H9 (cell line): ENCODE measurements at regions not wholly inside any gene's neighbourhood (a gene's known extent, or its start where the extent isn't known, plus 50 kb on each side); places are given as distances from the start of the nearest gene placed in this dataset.

Experiments used
- DNase-seq: peaks from one replicate; pipeline ENCODE4 v3.0.0-alpha.2; 2017
- H2AFZ ChIP-seq: one replicate; pipeline ENCODE4 v1.6.1; 2013; ENCODE audit warnings: mild to moderate bottlenecking, low read length, control low read depth, moderate library complexity
- H2AK5ac ChIP-seq: 2 replicates; pipeline ENCODE4 v1.6.1; 2013; ENCODE audit warnings: low read length, control low read depth, mixed read lengths; ENCODE audit not compliant: insufficient read length
- H2BK120ac ChIP-seq: one replicate; pipeline ENCODE4 v1.6.1; 2013; ENCODE audit warnings: low read depth, mild to moderate bottlenecking, low read length, control low read depth, inconsistent platforms; ENCODE audit not compliant: poor library complexity, severe bottlenecking
- H2BK12ac ChIP-seq: 2 replicates; pipeline ENCODE4 v1.6.1; 2013; ENCODE audit warnings: low read length, control low read depth, mixed read lengths, low read depth; ENCODE audit not compliant: insufficient read length
- H2BK15ac ChIP-seq: 2 replicates; pipeline ENCODE4 v1.6.1; 2013; ENCODE audit warnings: low read depth, low read length, control low read depth
- H2BK20ac ChIP-seq: one replicate; pipeline ENCODE4 v1.6.1; 2013; ENCODE audit warnings: low read depth, mild to moderate bottlenecking, low read length, control low read depth, inconsistent platforms; ENCODE audit not compliant: poor library complexity, severe bottlenecking
- H2BK5ac ChIP-seq: 2 replicates; pipeline ENCODE4 v1.6.1; 2013; ENCODE audit warnings: low read length, control low read depth, mixed read lengths; ENCODE audit not compliant: insufficient read length
- H3K14ac ChIP-seq: 2 replicates; pipeline ENCODE4 v1.6.1; 2013; ENCODE audit warnings: low read length, control low read depth; ENCODE audit not compliant: insufficient read depth
- H3K18ac ChIP-seq: 2 replicates; pipeline ENCODE4 v1.6.1; 2013; ENCODE audit warnings: low read depth, mild to moderate bottlenecking, mixed read lengths, low read length, control low read depth; ENCODE audit not compliant: insufficient read length
- H3K23ac ChIP-seq: 2 replicates; pipeline ENCODE4 v1.6.1; 2013; ENCODE audit warnings: low read length, control low read depth, mixed read lengths, low read depth; ENCODE audit not compliant: insufficient read length
- H3K23me2 ChIP-seq: 2 replicates; pipeline ENCODE4 v1.6.1; 2013; ENCODE audit warnings: low read depth, mild to moderate bottlenecking, mixed read lengths, low read length, control low read depth; ENCODE audit not compliant: insufficient read length, poor library complexity, severe bottlenecking
- H3K27ac ChIP-seq: 2 replicates; pipeline ENCODE4 v1.5.1; 2013; ENCODE audit warnings: low read length, control low read depth, mixed read lengths, low read depth; ENCODE audit not compliant: insufficient read length
- H3K27me3 ChIP-seq: 2 replicates; pipeline ENCODE4 v1.6.1; 2013; ENCODE audit warnings: low read length, control low read depth, inconsistent platforms; ENCODE audit not compliant: insufficient read depth
- H3K4ac ChIP-seq: 2 replicates; pipeline ENCODE4 v1.6.1; 2013; ENCODE audit warnings: low read depth, mild to moderate bottlenecking, control low read depth, inconsistent platforms, low read length, moderate library complexity
- H3K4me1 ChIP-seq: 2 replicates; pipeline ENCODE4 v1.6.1; 2013; ENCODE audit warnings: low read length, control low read depth, inconsistent platforms; ENCODE audit not compliant: insufficient read depth
- H3K4me2 ChIP-seq: 2 replicates; pipeline ENCODE4 v1.6.1; 2013; ENCODE audit warnings: low read length, control low read depth, mixed read lengths; ENCODE audit not compliant: insufficient read length, insufficient read depth
- H3K56ac ChIP-seq: 2 replicates; pipeline ENCODE4 v1.6.1; 2013; ENCODE audit warnings: low read depth, mild to moderate bottlenecking, mixed read lengths, low read length, control low read depth; ENCODE audit not compliant: insufficient read length
- H3K79me1 ChIP-seq: 2 replicates; pipeline ENCODE4 v1.6.1; 2013; ENCODE audit warnings: low read depth, mild to moderate bottlenecking, moderate library complexity, low read length, control low read depth, inconsistent platforms; ENCODE audit not compliant: insufficient read depth, poor library complexity, severe bottlenecking
- H3K79me2 ChIP-seq: 2 replicates; pipeline ENCODE4 v1.6.1; 2013; ENCODE audit warnings: low read length, control low read depth, inconsistent platforms; ENCODE audit not compliant: insufficient read depth
- H3K9ac ChIP-seq: 2 replicates; pipeline ENCODE4 v1.6.1; 2013; ENCODE audit warnings: low read length, control low read depth, mixed read lengths; ENCODE audit not compliant: insufficient read length; ENCODE audit errors: extremely low read depth
- H3K9me3 ChIP-seq: one replicate; pipeline ENCODE4 v1.6.1; 2013; ENCODE audit warnings: low read depth, low read length, inconsistent platforms; ENCODE audit not compliant: control insufficient read depth
- H3T11ph ChIP-seq: one replicate; pipeline ENCODE4 v1.6.1; 2013; ENCODE audit warnings: mild to moderate bottlenecking, low read length, control low read depth, inconsistent platforms
- H4K20me1 ChIP-seq: one replicate; pipeline ENCODE4 v1.6.1; 2013; ENCODE audit not compliant: control insufficient read depth, insufficient read length, insufficient read depth
- H4K5ac ChIP-seq: 2 replicates; pipeline ENCODE4 v1.6.1; 2013; ENCODE audit warnings: low read depth, mild to moderate bottlenecking, mixed read lengths, low read length, control low read depth; ENCODE audit not compliant: insufficient read length
- H4K8ac ChIP-seq: replicated peaks from 2 replicates; pipeline ENCODE4 v1.6.1; 2013; ENCODE audit warnings: low read length, control low read depth, mixed read lengths, low read depth; ENCODE audit not compliant: insufficient read length
- H4K91ac ChIP-seq: 2 replicates; pipeline ENCODE4 v1.6.1; 2013; ENCODE audit warnings: low read depth, mild to moderate bottlenecking, moderate library complexity, mixed read lengths, low read length, control low read depth; ENCODE audit not compliant: insufficient read length
- H3K27ac Mint-ChIP-seq, 3 experiments: 2 replicates in 2 of 3; 3 replicates in 1 of 3; pipeline ENCODE4 v1.8.0; 2020 to 2021; ENCODE audit warnings: mixed read lengths in 3 of 3, mild to moderate bottlenecking in 1 of 3, moderate library complexity in 1 of 3
- H3K27me3 Mint-ChIP-seq: 2 replicates; pipeline ENCODE4 v1.8.0; 2021; ENCODE audit warnings: low read depth, mild to moderate bottlenecking, moderate library complexity, mixed read lengths
- H3K36me3 Mint-ChIP-seq, 3 experiments: 2 replicates in 2 of 3; 3 replicates in 1 of 3; pipeline ENCODE4 v1.8.0; 2020 to 2021; ENCODE audit warnings: low read depth in 3 of 3, mixed read lengths in 3 of 3; ENCODE audit not compliant: insufficient read depth in 1 of 3
- H3K4me1 Mint-ChIP-seq, 2 experiments: 2 replicates each; pipeline ENCODE4 v1.8.0; 2020; ENCODE audit warnings: mixed read lengths in 2 of 2
- H3K4me3 Mint-ChIP-seq, 2 experiments: 2 replicates in 1 of 2; 3 replicates in 1 of 2; pipeline ENCODE4 v1.8.0; 2020 to 2021; ENCODE audit warnings: mild to moderate bottlenecking in 2 of 2, mixed read lengths in 2 of 2, moderate library complexity in 1 of 2
- H3K9me3 Mint-ChIP-seq, 2 experiments: 2 replicates in 1 of 2; 3 replicates in 1 of 2; pipeline ENCODE4 v1.8.0; 2020; ENCODE audit warnings: mild to moderate bottlenecking in 2 of 2, mixed read lengths in 2 of 2, moderate library complexity in 1 of 2
- WGBS: extraction: QIAGEN DNeasy Blood & Tissue Kit; methylation state at CpG from one replicate; pipeline ENCODE4 v1.1.7; 2013; ENCODE audit warnings: missing lambda C conversion rate, low lambda C conversion rate, mixed read lengths; ENCODE audit not compliant: insufficient read length; ENCODE audit errors: extremely low coverage; 5-methylcytosine and 5-hydroxymethylcytosine counted together
- TF ChIP-seq, protein P1 (sequence below): fragments of 200-600 bp; sonication (generic); conservative IDR thresholded peaks from 3 replicates; pipeline ENCODE4 v1.8.0; 2021; ENCODE audit warnings: antibody characterized with exemption, mild to moderate bottlenecking

DNA sequence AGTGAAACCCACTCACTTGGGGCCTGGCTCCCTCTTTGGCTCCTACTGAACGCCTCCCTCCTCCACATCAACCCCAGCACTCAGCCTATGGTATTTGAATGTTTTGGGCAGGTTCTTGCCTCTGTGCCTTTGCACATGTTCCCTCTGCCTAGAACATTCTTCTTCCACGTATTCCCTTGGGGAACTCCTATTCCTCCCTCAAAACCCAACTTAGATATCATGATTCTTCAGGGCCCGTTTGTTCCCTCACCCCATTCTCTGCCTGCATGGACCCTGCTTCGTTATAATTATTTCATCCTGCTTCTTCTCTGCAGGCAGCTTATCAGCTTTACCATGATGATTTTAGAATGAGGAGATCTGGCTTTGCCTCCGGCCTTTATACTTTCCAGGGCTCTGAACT, 215.0 kb upstream of the IER5L start:
- Histone ChIP-seq H3K18ac (no peak overlapping the region), H2AFZ (no peak overlapping the region), H2BK5ac (no peak overlapping the region), H4K20me1 (no peaks in the 10 kb centered on the region), H3K23ac (no peak overlapping the region), H3K27me3 (no peaks in the 10 kb centered on the region; the same call in 1 of the 2 replicates), H3K27ac (no peak overlapping the region), H3K4ac (no peak overlapping the region), H3K56ac (no peak overlapping the region), H3K79me2 (no peaks in the 10 kb centered on the region), H3K9me3 (no peaks in the 10 kb centered on the region), H2AK5ac (no peak overlapping the region), H2BK12ac (no peak overlapping the region), H2BK20ac (no peak overlapping the region), H3T11ph (no peak overlapping the region), H2BK120ac (no peak overlapping the region), H4K91ac (no peak overlapping the region), H3K4me1 (no peaks in the 10 kb centered on the region), H4K8ac (no peak overlapping the region), H3K14ac (no peak overlapping the region), H4K5ac (no peak overlapping the region), H2BK15ac (no peak overlapping the region), H3K79me1 (no peaks in the 10 kb centered on the region), H3K9ac (no peak overlapping the region), H3K4me2 (no peak overlapping the region), H3K23me2 (no peaks in the 10 kb centered on the region)
- no peak overlapping the region; a peak in 1 of 7 replicates for H3K27ac Mint-ChIP-seq
- WGBS = no CpG with 5 or more reads among the region's 5 CpGs
- H3K4me3 Mint-ChIP-seq = no peak overlapping the region
- H3K27me3 Mint-ChIP-seq = peaks cover 4% of the 10 kb centered on the region
- peaks cover 3 to 10% of the 10 kb centered on the region in 2 experiments; a peak in 3 of 4 replicates for H3K4me1 Mint-ChIP-seq
- H3K36me3 Mint-ChIP-seq = no peaks in the 10 kb centered on the region
- no peaks in the 10 kb centered on the region for H3K9me3 Mint-ChIP-seq
- DNase-seq = no peak
- TF ChIP-seq, protein P1, sequence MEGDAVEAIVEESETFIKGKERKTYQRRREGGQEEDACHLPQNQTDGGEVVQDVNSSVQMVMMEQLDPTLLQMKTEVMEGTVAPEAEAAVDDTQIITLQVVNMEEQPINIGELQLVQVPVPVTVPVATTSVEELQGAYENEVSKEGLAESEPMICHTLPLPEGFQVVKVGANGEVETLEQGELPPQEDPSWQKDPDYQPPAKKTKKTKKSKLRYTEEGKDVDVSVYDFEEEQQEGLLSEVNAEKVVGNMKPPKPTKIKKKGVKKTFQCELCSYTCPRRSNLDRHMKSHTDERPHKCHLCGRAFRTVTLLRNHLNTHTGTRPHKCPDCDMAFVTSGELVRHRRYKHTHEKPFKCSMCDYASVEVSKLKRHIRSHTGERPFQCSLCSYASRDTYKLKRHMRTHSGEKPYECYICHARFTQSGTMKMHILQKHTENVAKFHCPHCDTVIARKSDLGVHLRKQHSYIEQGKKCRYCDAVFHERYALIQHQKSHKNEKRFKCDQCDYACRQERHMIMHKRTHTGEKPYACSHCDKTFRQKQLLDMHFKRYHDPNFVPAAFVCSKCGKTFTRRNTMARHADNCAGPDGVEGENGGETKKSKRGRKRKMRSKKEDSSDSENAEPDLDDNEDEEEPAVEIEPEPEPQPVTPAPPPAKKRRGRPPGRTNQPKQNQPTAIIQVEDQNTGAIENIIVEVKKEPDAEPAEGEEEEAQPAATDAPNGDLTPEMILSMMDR = no peak
